Neural progenitor cell (in vitro differentiated cells): ENCODE measurements at regions not wholly inside any gene's neighbourhood (a gene's known extent, or its start where the extent isn't known, plus 50 kb on each side); places are given as distances from the start of the nearest gene placed in this dataset.

ENCODE experiments used
- DNase-seq: peaks from one replicate; pipeline ENCODE4 v3.0.0-alpha.2; 2016; ENCODE audit warnings: low spot score
- H2AFZ ChIP-seq: fragments of 200-600 bp; sonication (generic); replicated peaks from 2 replicates; pipeline ENCODE4 v1.6.1; 2016; ENCODE audit warnings: antibody characterized with exemption
- H3F3A ChIP-seq: fragments of 200-600 bp; sonication (generic); 2 replicates; pipeline ENCODE4 v1.6.1; 2016; ENCODE audit warnings: antibody characterized with exemption, low read depth
- H3K27ac ChIP-seq: fragments of 200-600 bp; sonication (generic); 2 replicates; pipeline ENCODE4 v1.5.1; 2016; ENCODE audit warnings: mild to moderate bottlenecking
- H3K27me3 ChIP-seq: fragments of 200-600 bp; sonication (generic); 2 replicates; pipeline ENCODE4 v1.6.1; 2016; ENCODE audit warnings: mild to moderate bottlenecking, moderate library complexity
- H3K36me3 ChIP-seq: fragments of 200-600 bp; sonication (generic); 2 replicates; pipeline ENCODE4 v1.5.1; 2016
- H3K4me1 ChIP-seq: fragments of 200-600 bp; sonication (generic); 2 replicates; pipeline ENCODE4 v1.6.1; 2016; ENCODE audit warnings: mixed run types
- H3K4me2 ChIP-seq: fragments of 200-600 bp; sonication (generic); 2 replicates; pipeline ENCODE4 v1.6.1; 2016
- H3K4me3 ChIP-seq: fragments of 200-600 bp; sonication (generic); 2 replicates; pipeline ENCODE4 v1.5.1; 2016
- H3K79me2 ChIP-seq: fragments of 200-600 bp; sonication (generic); 2 replicates; pipeline ENCODE4 v1.6.1; 2016; ENCODE audit warnings: low read depth
- H3K9ac ChIP-seq: fragments of 200-600 bp; sonication (generic); 2 replicates; pipeline ENCODE4 v1.6.1; 2016
- H3K9me3 ChIP-seq: fragments of 200-600 bp; sonication (generic); 2 replicates; pipeline ENCODE4 v1.5.1; 2016; ENCODE audit warnings: low read depth
- H4K20me1 ChIP-seq: fragments of 200-600 bp; sonication (generic); 2 replicates; pipeline ENCODE4 v1.6.1; 2016; ENCODE audit warnings: low read depth
- H3K27ac Mint-ChIP-seq: 3 replicates; pipeline ENCODE4 v1.8.0; 2021; ENCODE audit warnings: mixed read lengths
- H3K27me3 Mint-ChIP-seq: 2 replicates; pipeline ENCODE4 v1.8.0; 2022; ENCODE audit warnings: low read depth, mild to moderate bottlenecking, inconsistent platforms, moderate library complexity, mixed read lengths; ENCODE audit not compliant: insufficient read depth
- H3K36me3 Mint-ChIP-seq: 3 replicates; pipeline ENCODE4 v1.8.0; 2021; ENCODE audit warnings: mixed read lengths
- H3K4me1 Mint-ChIP-seq: 3 replicates; pipeline ENCODE4 v1.8.0; 2021; ENCODE audit warnings: mixed read lengths
- H3K4me3 Mint-ChIP-seq: 3 replicates; pipeline ENCODE4 v1.8.0; 2021; ENCODE audit warnings: mild to moderate bottlenecking, moderate library complexity, mixed read lengths
- H3K9me3 Mint-ChIP-seq: 3 replicates; pipeline ENCODE4 v1.8.0; 2020; ENCODE audit warnings: mixed read lengths
- CTCF ChIP-seq: fragments of 200-600 bp; sonication (generic); IDR thresholded peaks from 2 replicates; pipeline ENCODE4 v1.5.1; 2017; ENCODE audit warnings: antibody characterized with exemption, mild to moderate bottlenecking
- EZH2 ChIP-seq: fragments of 200-600 bp; sonication (generic); IDR thresholded peaks from 2 replicates; pipeline ENCODE4 v1.6.1; 2017; ENCODE audit warnings: antibody characterized with exemption, mild to moderate bottlenecking, moderate library complexity
- EZH2phosphoT487 ChIP-seq: fragments of 200-600 bp; sonication (generic); IDR thresholded peaks from 2 replicates; pipeline ENCODE4 v1.6.1; 2017; ENCODE audit warnings: antibody characterized with exemption

DNA sequence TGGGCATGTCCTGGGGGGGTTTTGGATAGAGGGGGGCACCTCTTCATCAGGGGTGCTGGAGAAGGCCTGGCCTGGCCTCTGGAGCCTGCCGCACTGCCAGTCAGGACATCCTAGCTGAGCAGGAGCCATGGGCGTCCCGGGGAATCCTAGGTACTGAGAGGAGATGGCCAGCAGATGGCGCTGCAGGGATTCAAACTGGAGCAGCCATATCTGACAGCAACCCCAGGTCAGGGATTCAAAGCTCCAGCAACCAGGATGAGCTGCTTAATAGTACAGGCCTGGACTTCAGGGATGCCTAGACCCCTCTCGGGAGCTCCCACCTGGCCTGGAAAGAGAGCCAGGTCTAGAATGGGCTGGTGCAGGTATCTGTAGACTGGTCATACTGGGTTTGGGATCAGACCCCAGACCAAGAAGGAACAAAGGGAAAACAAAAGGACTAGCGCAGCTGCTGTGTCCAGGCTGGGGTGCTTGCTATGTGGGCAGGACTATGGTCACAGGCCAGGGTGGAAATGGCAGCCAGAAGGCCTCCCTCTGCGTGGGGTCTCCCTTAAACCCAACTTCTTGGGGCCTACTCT lies 306.9 kb upstream of the RBFOX1 start:
- Histone ChIP-seq H3K4me3 (no peak overlapping the region), H3K27ac (no peak overlapping the region), H3K36me3 (no peaks in the 10 kb centered on the region), H3F3A (peaks cover 15% of the 10 kb centered on the region), H3K9me3 (no peaks in the 10 kb centered on the region), H3K27me3 (no peaks in the 10 kb centered on the region), H3K4me1 (peaks cover 25% of the 10 kb centered on the region), H3K4me2 (no peak overlapping the region), H3K79me2 (no peaks in the 10 kb centered on the region), H3K9ac (no peak overlapping the region), H4K20me1 (no peaks in the 10 kb centered on the region), H2AFZ (no peak overlapping the region)
- Mint-ChIP-seq H3K27ac (no peak overlapping the region), H3K9me3 (peaks cover 3% of the 10 kb centered on the region), H3K4me1 (peaks cover 26% of the 10 kb centered on the region), H3K36me3 (no peaks in the 10 kb centered on the region), H3K27me3 (peaks cover 2% of the 10 kb centered on the region), H3K4me3 (no peak overlapping the region)
- DNase-seq: peak; percentile 91
- TF ChIP-seq CTCF (peak; percentile 83), EZH2phosphoT487 (no peak)

GRCh38 chr16:7021653-7022275 lies 310.9 kb upstream of the RBFOX1 start:
- peaks cover 2% of the 10 kb centered on the region for H3K27me3 Mint-ChIP-seq
- peaks cover 11% of the 10 kb centered on the region for H3K4me1 Mint-ChIP-seq
- no peak overlapping the region for H2AFZ ChIP-seq
- H3K4me3 ChIP-seq: no peak overlapping the region
- no peak overlapping the region for H3K4me2 ChIP-seq
- no peaks in the 10 kb centered on the region for H3K36me3 Mint-ChIP-seq
- H3K9ac ChIP-seq: no peak overlapping the region
- TF ChIP-seq EZH2phosphoT487: no peak
- no peak for TF ChIP-seq EZH2
- no peak for TF ChIP-seq CTCF
- H3K27ac ChIP-seq: no peak overlapping the region
- H3F3A ChIP-seq: peaks cover 6% of the 10 kb centered on the region
- H3K9me3 Mint-ChIP-seq: no peaks in the 10 kb centered on the region
- no peaks in the 10 kb centered on the region for H4K20me1 ChIP-seq
- no peak overlapping the region for H3K27ac Mint-ChIP-seq
- DNase-seq: no peak
- H3K79me2 ChIP-seq: no peaks in the 10 kb centered on the region
- H3K27me3 ChIP-seq: no peaks in the 10 kb centered on the region
- H3K4me1 ChIP-seq: peaks cover 11% of the 10 kb centered on the region
- H3K4me3 Mint-ChIP-seq: no peak overlapping the region
- no peaks in the 10 kb centered on the region for H3K36me3 ChIP-seq
- H3K9me3 ChIP-seq: no peaks in the 10 kb centered on the region

DNA sequence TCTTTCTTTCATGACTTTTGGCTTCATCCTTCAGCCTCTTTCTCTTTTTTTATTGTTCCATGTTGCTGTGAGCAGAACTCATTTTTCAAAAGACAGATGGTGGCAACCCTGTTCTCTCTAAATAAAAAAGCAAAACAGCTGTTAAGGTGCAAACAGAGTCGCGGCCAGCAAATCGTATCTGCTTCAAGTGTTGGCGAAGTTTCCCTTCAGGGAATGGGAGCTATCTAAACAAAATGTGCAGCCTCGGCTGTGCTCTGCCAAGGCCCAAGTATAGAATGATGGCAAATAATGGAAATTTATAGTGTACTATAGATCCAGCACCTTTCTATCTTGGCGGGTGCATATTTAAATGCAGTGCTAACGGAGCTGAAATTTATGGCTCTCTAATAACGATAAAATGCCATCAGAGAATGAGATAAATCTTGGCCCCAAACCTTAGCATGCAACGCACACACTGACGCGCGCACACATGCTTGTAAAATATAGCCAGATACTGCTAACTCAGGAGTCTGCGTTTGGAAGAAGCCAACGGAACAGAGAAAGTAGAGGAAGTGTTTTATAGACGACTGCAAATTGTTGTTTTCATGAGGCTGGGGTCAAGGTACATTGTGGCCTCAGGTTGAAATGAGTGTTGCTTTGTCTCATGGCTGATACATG lies 315.5 kb upstream of the RBFOX1 start:
- no peak overlapping the region for H2AFZ ChIP-seq
- H3K4me2 ChIP-seq: no peak overlapping the region
- no peaks in the 10 kb centered on the region for H4K20me1 ChIP-seq
- H3F3A ChIP-seq: no peaks in the 10 kb centered on the region
- H3K36me3 Mint-ChIP-seq: no peaks in the 10 kb centered on the region
- TF ChIP-seq EZH2 (no peak), CTCF (no peak), EZH2phosphoT487 (no peak)
- no peaks in the 10 kb centered on the region for H3K79me2 ChIP-seq
- H3K27ac ChIP-seq: no peak overlapping the region
- no peak overlapping the region for H3K4me3 Mint-ChIP-seq
- no peak overlapping the region for H3K4me3 ChIP-seq
- no peaks in the 10 kb centered on the region for H3K9me3 ChIP-seq
- H3K27ac Mint-ChIP-seq: no peak overlapping the region
- H3K27me3 Mint-ChIP-seq: peaks cover 3% of the 10 kb centered on the region
- H3K9ac ChIP-seq: no peak overlapping the region
- H3K4me1 ChIP-seq: no peaks in the 10 kb centered on the region
- no peaks in the 10 kb centered on the region for H3K27me3 ChIP-seq
- no peaks in the 10 kb centered on the region for H3K36me3 ChIP-seq
- H3K4me1 Mint-ChIP-seq: no peaks in the 10 kb centered on the region
- no peaks in the 10 kb centered on the region for H3K9me3 Mint-ChIP-seq
- no peak for DNase-seq
